K562 (cell line): ENCODE measurements at regions not wholly inside any gene's neighbourhood (a gene's known extent, or its start where the extent isn't known, plus 50 kb on each side); places are given as distances from the start of the nearest gene placed in this dataset.

Experiments used
- ATAC-seq: fragments of 200-7000 bp; cut with Tn5 transposase; 3 replicates; pipeline ENCODE4 v1.9.1; 2020; ENCODE audit warnings: moderate library complexity
- BruUV-seq: library from RNA; stranded (reverse); fragments of 400-500 nt; replicated peaks from 2 replicates; lab custom pipeline; 2021; lab: Mats Ljungman, UMichigan
- CTCF ChIA-PET: fragments of 300-600 bp; formaldehyde crosslinking; extraction: SDS; loops from one replicate; lab custom pipeline; 2021; ENCODE audit warnings: low intra/inter-chr PET ratio; lab: Yijun Ruan, JAX
- POLR2A ChIA-PET: fragments of 300-600, 350-650 bp; sonication (Branson Sonifier 250); formaldehyde crosslinking; extraction: SDS; loops from one replicate; lab custom pipeline; 2021; ENCODE audit warnings: antibody characterized with exemption, inconsistent platforms; lab: Yijun Ruan, JAX
- DNase-seq, 4 experiments: peaks; one replicate each; pipeline versions ENCODE4 v3.0.0 to v3.0.0-alpha.2; 2011 to 2018; ENCODE audit warnings: low spot score in 3 of 4, mixed read lengths in 3 of 4; ENCODE audit errors: extremely low read depth in 1 of 4
- FAIRE-seq: peaks from 2 replicates; lab custom pipeline; 2011; peaks lifted over from hg19 to GRCh38; lab: Jason Lieb, UNC
- H2AFZ ChIP-seq: 2 replicates; pipeline ENCODE4 v1.6.0; 2011; ENCODE audit warnings: low read depth, low read length, control low read depth, inconsistent platforms
- H3K27ac ChIP-seq: fragments of 200-600 bp; 3 replicates; pipeline ENCODE4 v1.8.0; 2011; ENCODE audit warnings: low read depth, mild to moderate bottlenecking, control low read depth, inconsistent platforms, low read length, moderate library complexity, mixed read lengths; ENCODE audit errors: extremely low read depth
- H3K27me3 ChIP-seq, 2 experiments: fragments of 300-600 bp in 1 of 2; 2 replicates in 1 of 2; 3 replicates in 1 of 2; pipeline versions ENCODE4 v1.6.0 to v1.8.0; 2011; ENCODE audit warnings: inconsistent platforms in 2 of 2, low read length in 2 of 2, mild to moderate bottlenecking in 1 of 2, mixed read lengths in 1 of 2, moderate library complexity in 1 of 2; ENCODE audit not compliant: control insufficient read depth in 2 of 2, insufficient read depth in 2 of 2
- H3K36me3 ChIP-seq: fragments of 300-600 bp; 3 replicates; pipeline ENCODE4 v1.8.0; 2011; ENCODE audit warnings: mild to moderate bottlenecking, low read length, inconsistent platforms; ENCODE audit not compliant: control insufficient read depth, insufficient read depth
- H3K4me1 ChIP-seq, 2 experiments: fragments of 200-600 bp in 1 of 2; replicated peaks in 1 of 2; 2 replicates in 1 of 2; 3 replicates in 1 of 2; pipeline versions ENCODE4 v1.5.1 to v1.8.0; 2011; ENCODE audit warnings: inconsistent platforms in 2 of 2, low read length in 2 of 2, mild to moderate bottlenecking in 1 of 2, mixed read lengths in 1 of 2, moderate library complexity in 1 of 2; ENCODE audit not compliant: control insufficient read depth in 2 of 2, insufficient read depth in 2 of 2
- H3K4me2 ChIP-seq: 2 replicates; pipeline ENCODE4 v1.6.1; 2011; ENCODE audit warnings: low read length, control low read depth, inconsistent platforms, mixed read lengths; ENCODE audit not compliant: insufficient read depth
- H3K4me3 ChIP-seq: fragments of 200-600 bp; sonication (generic), shearing (Covaris generic); 2 replicates; pipeline ENCODE4 v1.5.1; 2016; ENCODE audit warnings: control low read depth, inconsistent platforms
- H3K79me2 ChIP-seq: fragments of 200-600 bp; 3 replicates; pipeline ENCODE4 v1.8.0; 2011; ENCODE audit warnings: low read length, inconsistent platforms; ENCODE audit not compliant: control insufficient read depth, insufficient read depth
- H3K9ac ChIP-seq, 2 experiments: 2 replicates each; pipeline versions ENCODE4 v1.6.0 to v1.6.1; 2011; ENCODE audit warnings: low read depth in 2 of 2, low read length in 2 of 2, control low read depth in 1 of 2, inconsistent platforms in 1 of 2, mild to moderate bottlenecking in 1 of 2, mixed read lengths in 1 of 2; ENCODE audit not compliant: insufficient read depth in 1 of 2
- H3K9me1 ChIP-seq: one replicate; pipeline ENCODE4 v1.6.0; 2011; ENCODE audit warnings: inconsistent platforms, mild to moderate bottlenecking, low read length, moderate library complexity; ENCODE audit not compliant: control insufficient read depth, insufficient read depth
- H3K9me3 ChIP-seq: replicated peaks from 2 replicates; pipeline ENCODE4 v1.5.1; 2011; ENCODE audit warnings: low read depth, low read length, inconsistent platforms; ENCODE audit not compliant: control insufficient read depth, insufficient read depth
- H4K20me1 ChIP-seq: replicated peaks from 2 replicates; pipeline ENCODE4 v1.6.1; 2011; ENCODE audit warnings: low read length, inconsistent platforms, mixed read lengths; ENCODE audit not compliant: control insufficient read depth, insufficient read depth
- BRF1 ChIP-seq: IDR thresholded peaks from 3 replicates; pipeline ENCODE4 v1.6.1; 2011; ENCODE audit warnings: borderline replicate concordance, mild to moderate bottlenecking; ENCODE audit not compliant: insufficient read length; ENCODE audit errors: extremely low read depth
- CBX8 ChIP-seq: fragments of 200-600 bp; sonication (generic); IDR thresholded peaks from 2 replicates; pipeline ENCODE4 v1.6.1; 2012; ENCODE audit warnings: borderline replicate concordance, mixed run types, low read depth, mild to moderate bottlenecking, moderate library complexity, mixed read lengths, low read length, control low read depth, inconsistent platforms; ENCODE audit not compliant: poor library complexity, severe bottlenecking; ENCODE audit errors: extremely low read depth
- CHCHD3 ChIP-seq: fragments of 250-450 bp; sonication (Bioruptor Pico); IDR thresholded peaks from 2 replicates; pipeline ENCODE4 v2.1.2; 2022; ENCODE audit warnings: mild to moderate bottlenecking
- IFI16 ChIP-seq: fragments of 250-450 bp; sonication (Bioruptor Pico); IDR thresholded peaks from 2 replicates; pipeline ENCODE4 v2.1.2; 2022; ENCODE audit warnings: mild to moderate bottlenecking, inconsistent platforms
- MIER1 ChIP-seq: fragments of 450-650 bp; IDR thresholded peaks from 2 replicates; pipeline ENCODE4 v1.6.1; 2016; ENCODE audit warnings: antibody characterized with exemption, mild to moderate bottlenecking, low read depth
- MYNN ChIP-seq, 2 experiments: sonication (generic); formaldehyde crosslinking in 1 of 2; IDR thresholded peaks; 2 replicates each; pipeline versions ENCODE4 v1.5.0 to v1.6.1; 2016 to 2020; ENCODE audit warnings: antibody characterized with exemption in 1 of 2, missing genetic modification reagents in 1 of 2
- NRF1 ChIP-seq, 2 experiments: fragments of 450-650 bp; IDR thresholded peaks in 1 of 2; conservative IDR thresholded peaks in 1 of 2; 2 replicates each; pipeline ENCODE4 v1.6.1; 2014; ENCODE audit warnings: mild to moderate bottlenecking in 2 of 2
- PML ChIP-seq: IDR thresholded peaks from 2 replicates; pipeline ENCODE4 v1.6.1; 2012; ENCODE audit warnings: low read length, inconsistent platforms
- RBM22 ChIP-seq: fragments of 200-400 bp; formaldehyde crosslinking; IDR thresholded peaks from 2 replicates; pipeline ENCODE4 v1.6.1; 2018; ENCODE audit warnings: low read length, low read depth; ENCODE audit not compliant: poor library complexity, severe bottlenecking
- SP1 ChIP-seq: sonication (generic); formaldehyde crosslinking; IDR thresholded peaks from 2 replicates; pipeline ENCODE4 v1.8.1; 2022; ENCODE audit warnings: mild to moderate bottlenecking, missing genetic modification reagents
- TCF3 ChIP-seq: sonication (generic); formaldehyde crosslinking; IDR thresholded peaks from 2 replicates; pipeline ENCODE4 v1.4.0; 2020; ENCODE audit warnings: mild to moderate bottlenecking, missing genetic modification reagents
- ZBED1 ChIP-seq: IDR thresholded peaks from 2 replicates; pipeline ENCODE4 v1.6.1; 2014
- WGBS: fragments of 100-300 bp; shearing (Covaris generic); methylation state at CpG from one replicate; pipeline ENCODE4 v1.1.6; 2016; ENCODE audit warnings: low coverage, mixed read lengths; ENCODE audit not compliant: insufficient coverage; ENCODE audit errors: missing lambda C conversion rate; 5-methylcytosine and 5-hydroxymethylcytosine counted together
- in situ Hi-C: fragments of 300-500 bp; cut with MboI; formaldehyde crosslinking; loops from 4 replicates; pipeline ENCODE4 v1.15.0; 2018; ENCODE audit warnings: inconsistent platforms, mixed read lengths
- intact Hi-C: fragments of 100-400 bp; cut with micrococcal nuclease; formaldehyde crosslinking; loops from 2 replicates; pipeline ENCODE4 v1.14.2; 2022
- TF ChIP-seq, protein P1 (sequence below): fragments of 250-450 bp; sonication (Bioruptor Pico); IDR thresholded peaks from 2 replicates; pipeline ENCODE4 v1.8.0; 2022; ENCODE audit warnings: moderate library complexity, mild to moderate bottlenecking, inconsistent platforms
- TF ChIP-seq, protein P2 (sequence below): fragments of 200-800 bp; sonication (Bioruptor generic); IDR thresholded peaks from 2 replicates; pipeline ENCODE4 v1.6.1; 2016; ENCODE audit warnings: missing genetic modification characterization, missing compliant biosample characterization
- TF ChIP-seq, protein P3 (sequence below): sonication (generic); formaldehyde crosslinking; IDR thresholded peaks from 2 replicates; pipeline ENCODE4 v1.8.0; 2023; ENCODE audit warnings: mild to moderate bottlenecking, missing genetic modification reagents
- TF ChIP-seq, protein P4 (sequence below): fragments of 250-450 bp; sonication (Bioruptor Pico); IDR thresholded peaks from 2 replicates; pipeline ENCODE4 v1.5.1; 2021; ENCODE audit warnings: mild to moderate bottlenecking

DNA sequence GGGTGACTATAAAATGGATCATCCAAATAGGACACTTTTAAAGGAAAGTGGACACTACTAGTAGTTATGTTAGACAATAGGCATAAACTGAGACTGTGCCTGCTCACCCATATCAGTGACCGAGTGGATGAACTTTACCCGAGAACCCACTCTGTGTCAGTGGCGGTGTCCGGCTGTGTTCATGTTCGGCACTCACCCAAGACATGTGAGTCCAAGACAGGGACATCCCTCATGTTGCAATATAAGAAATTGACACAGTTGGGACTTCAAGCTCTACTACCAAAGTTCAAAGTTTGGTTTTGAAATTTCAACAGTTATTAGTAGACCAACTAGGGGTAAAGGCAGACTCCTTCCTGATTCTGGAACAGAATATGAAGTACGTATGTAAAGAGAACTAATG, 326.3 kb upstream of the TNP1 start:
- Histone ChIP-seq H3K4me2 (no peak overlapping the region), H3K27me3 (0 out of 5 replicates have a peak, but pooled peaks cover 0 to 5% of the 10 kb centered on the region in 2 experiments), H3K36me3 (no peaks in the 10 kb centered on the region), H4K20me1 (no peaks in the 10 kb centered on the region), H2AFZ (no peak overlapping the region), H3K27ac (no peak overlapping the region), H3K4me3 (no peak overlapping the region), H3K9me1 (no peaks in the 10 kb centered on the region), H3K4me1 (no peaks in the 10 kb centered on the region), H3K9me3 (no peaks in the 10 kb centered on the region), H3K9ac (no peak overlapping the region), H3K79me2 (no peaks in the 10 kb centered on the region)
- ATAC-seq = no peak
- no TSS peak for BruUV-seq
- CTCF ChIA-PET = no interaction called here
- POLR2A ChIA-PET = no interaction called here
- in situ Hi-C loops (no loop called here), intact Hi-C loops (no loop called here)
- 26% methylated on average over 6 of the region's 6 CpGs for WGBS
- FAIRE-seq = no peak
- no peak for DNase-seq
- TF ChIP-seq, protein P1, sequence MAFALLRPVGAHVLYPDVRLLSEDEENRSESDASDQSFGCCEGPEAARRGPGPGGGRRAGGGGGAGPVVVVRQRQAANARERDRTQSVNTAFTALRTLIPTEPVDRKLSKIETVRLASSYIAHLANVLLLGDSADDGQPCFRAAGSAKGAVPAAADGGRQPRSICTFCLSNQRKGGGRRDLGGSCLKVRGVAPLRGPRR (CRISPR knock-in tag) = no peak
- TF ChIP-seq IFI16 (CRISPR knock-in tag) = no peak
- TF ChIP-seq RBM22 = no peak
- TF ChIP-seq CHCHD3 (CRISPR knock-in tag) = no peak
- no peak for TF ChIP-seq PML
- TF ChIP-seq MIER1 = no peak
- no peak for TF ChIP-seq NRF1 (conservative IDR thresholded peaks at IDR 0.05 in 1 of 2, IDR thresholded peaks at IDR 0.05 in 1 of 2)
- TF ChIP-seq, protein P2, sequence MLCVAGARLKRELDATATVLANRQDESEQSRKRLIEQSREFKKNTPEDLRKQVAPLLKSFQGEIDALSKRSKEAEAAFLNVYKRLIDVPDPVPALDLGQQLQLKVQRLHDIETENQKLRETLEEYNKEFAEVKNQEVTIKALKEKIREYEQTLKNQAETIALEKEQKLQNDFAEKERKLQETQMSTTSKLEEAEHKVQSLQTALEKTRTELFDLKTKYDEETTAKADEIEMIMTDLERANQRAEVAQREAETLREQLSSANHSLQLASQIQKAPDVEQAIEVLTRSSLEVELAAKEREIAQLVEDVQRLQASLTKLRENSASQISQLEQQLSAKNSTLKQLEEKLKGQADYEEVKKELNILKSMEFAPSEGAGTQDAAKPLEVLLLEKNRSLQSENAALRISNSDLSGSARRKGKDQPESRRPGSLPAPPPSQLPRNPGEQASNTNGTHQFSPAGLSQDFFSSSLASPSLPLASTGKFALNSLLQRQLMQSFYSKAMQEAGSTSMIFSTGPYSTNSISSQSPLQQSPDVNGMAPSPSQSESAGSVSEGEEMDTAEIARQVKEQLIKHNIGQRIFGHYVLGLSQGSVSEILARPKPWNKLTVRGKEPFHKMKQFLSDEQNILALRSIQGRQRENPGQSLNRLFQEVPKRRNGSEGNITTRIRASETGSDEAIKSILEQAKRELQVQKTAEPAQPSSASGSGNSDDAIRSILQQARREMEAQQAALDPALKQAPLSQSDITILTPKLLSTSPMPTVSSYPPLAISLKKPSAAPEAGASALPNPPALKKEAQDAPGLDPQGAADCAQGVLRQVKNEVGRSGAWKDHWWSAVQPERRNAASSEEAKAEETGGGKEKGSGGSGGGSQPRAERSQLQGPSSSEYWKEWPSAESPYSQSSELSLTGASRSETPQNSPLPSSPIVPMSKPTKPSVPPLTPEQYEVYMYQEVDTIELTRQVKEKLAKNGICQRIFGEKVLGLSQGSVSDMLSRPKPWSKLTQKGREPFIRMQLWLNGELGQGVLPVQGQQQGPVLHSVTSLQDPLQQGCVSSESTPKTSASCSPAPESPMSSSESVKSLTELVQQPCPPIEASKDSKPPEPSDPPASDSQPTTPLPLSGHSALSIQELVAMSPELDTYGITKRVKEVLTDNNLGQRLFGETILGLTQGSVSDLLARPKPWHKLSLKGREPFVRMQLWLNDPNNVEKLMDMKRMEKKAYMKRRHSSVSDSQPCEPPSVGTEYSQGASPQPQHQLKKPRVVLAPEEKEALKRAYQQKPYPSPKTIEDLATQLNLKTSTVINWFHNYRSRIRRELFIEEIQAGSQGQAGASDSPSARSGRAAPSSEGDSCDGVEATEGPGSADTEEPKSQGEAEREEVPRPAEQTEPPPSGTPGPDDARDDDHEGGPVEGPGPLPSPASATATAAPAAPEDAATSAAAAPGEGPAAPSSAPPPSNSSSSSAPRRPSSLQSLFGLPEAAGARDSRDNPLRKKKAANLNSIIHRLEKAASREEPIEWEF = no peak
- TF ChIP-seq TCF3 (CRISPR knock-in tag) = no peak
- TF ChIP-seq, protein P3, sequence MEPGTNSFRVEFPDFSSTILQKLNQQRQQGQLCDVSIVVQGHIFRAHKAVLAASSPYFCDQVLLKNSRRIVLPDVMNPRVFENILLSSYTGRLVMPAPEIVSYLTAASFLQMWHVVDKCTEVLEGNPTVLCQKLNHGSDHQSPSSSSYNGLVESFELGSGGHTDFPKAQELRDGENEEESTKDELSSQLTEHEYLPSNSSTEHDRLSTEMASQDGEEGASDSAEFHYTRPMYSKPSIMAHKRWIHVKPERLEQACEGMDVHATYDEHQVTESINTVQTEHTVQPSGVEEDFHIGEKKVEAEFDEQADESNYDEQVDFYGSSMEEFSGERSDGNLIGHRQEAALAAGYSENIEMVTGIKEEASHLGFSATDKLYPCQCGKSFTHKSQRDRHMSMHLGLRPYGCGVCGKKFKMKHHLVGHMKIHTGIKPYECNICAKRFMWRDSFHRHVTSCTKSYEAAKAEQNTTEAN (CRISPR knock-in tag) = no peak
- no peak for TF ChIP-seq ZBED1
- TF ChIP-seq CBX8 = no peak
- TF ChIP-seq, protein P4, sequence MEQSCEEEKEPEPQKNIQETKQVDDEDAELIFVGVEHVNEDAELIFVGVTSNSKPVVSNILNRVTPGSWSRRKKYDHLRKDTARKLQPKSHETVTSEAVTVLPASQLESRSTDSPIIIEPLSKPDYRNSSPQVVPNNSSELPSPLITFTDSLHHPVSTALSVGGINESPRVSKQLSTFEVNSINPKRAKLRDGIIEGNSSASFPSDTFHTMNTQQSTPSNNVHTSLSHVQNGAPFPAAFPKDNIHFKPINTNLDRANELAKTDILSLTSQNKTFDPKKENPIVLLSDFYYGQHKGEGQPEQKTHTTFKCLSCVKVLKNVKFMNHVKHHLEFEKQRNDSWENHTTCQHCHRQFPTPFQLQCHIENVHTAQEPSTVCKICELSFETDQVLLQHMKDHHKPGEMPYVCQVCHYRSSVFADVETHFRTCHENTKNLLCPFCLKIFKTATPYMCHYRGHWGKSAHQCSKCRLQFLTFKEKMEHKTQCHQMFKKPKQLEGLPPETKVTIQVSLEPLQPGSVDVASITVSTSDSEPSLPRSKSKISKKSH = no peak
- TF ChIP-seq BRF1 = no peak
- no peak for TF ChIP-seq SP1 (CRISPR knock-in tag)
- TF ChIP-seq MYNN (IDR thresholded peaks at IDR 0.05) = no peak
- TF ChIP-seq MYNN (CRISPR knock-in tag; IDR thresholded peaks at IDR 0.05) = no peak
